ENCODE measurements at regions not wholly inside any gene's neighbourhood (a gene's known extent, or its start where the extent isn't known, plus 50 kb on each side); places are given as distances from the start of the nearest gene placed in this dataset.

DNA sequence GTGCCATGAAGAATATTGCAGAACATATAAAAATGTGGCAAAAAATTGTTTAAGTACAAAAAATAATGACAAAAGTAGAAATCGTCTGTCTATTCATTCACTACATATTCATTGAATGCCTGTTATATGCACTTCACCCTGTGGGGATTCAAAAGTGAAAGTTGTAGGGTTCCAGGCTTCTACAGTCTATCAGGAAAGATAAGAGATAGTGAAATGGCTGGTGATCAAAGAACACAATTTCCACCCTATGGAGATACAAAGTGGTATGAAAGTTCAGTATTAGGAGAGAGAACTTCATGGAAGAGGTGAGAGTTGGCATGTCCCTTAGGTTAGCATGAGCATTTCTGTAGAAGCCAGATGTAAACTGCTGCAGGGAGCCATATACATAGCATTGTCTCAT, 127.0 kb upstream of the PMFBP1 start:
- TF ChIP-seq, protein P1, sequence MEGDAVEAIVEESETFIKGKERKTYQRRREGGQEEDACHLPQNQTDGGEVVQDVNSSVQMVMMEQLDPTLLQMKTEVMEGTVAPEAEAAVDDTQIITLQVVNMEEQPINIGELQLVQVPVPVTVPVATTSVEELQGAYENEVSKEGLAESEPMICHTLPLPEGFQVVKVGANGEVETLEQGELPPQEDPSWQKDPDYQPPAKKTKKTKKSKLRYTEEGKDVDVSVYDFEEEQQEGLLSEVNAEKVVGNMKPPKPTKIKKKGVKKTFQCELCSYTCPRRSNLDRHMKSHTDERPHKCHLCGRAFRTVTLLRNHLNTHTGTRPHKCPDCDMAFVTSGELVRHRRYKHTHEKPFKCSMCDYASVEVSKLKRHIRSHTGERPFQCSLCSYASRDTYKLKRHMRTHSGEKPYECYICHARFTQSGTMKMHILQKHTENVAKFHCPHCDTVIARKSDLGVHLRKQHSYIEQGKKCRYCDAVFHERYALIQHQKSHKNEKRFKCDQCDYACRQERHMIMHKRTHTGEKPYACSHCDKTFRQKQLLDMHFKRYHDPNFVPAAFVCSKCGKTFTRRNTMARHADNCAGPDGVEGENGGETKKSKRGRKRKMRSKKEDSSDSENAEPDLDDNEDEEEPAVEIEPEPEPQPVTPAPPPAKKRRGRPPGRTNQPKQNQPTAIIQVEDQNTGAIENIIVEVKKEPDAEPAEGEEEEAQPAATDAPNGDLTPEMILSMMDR (tag by site-specific recombination; IDR thresholded peaks at IDR 0.05): no peak
- TF ChIP-seq KLF7 (tag by site-specific recombination; IDR thresholded peaks at IDR 0.05; ENCODE audit: borderline replicate concordance) (no peak), ZNF16 (tag by site-specific recombination; IDR thresholded peaks at IDR 0.05; ENCODE audit: low read depth) (no peak), IKZF3 (tag by site-specific recombination; IDR thresholded peaks at IDR 0.05) (no peak), ZNF530 (tag by site-specific recombination; IDR thresholded peaks at IDR 0.05; ENCODE audit: low read depth) (no peak)
- TF ChIP-seq, protein P2, sequence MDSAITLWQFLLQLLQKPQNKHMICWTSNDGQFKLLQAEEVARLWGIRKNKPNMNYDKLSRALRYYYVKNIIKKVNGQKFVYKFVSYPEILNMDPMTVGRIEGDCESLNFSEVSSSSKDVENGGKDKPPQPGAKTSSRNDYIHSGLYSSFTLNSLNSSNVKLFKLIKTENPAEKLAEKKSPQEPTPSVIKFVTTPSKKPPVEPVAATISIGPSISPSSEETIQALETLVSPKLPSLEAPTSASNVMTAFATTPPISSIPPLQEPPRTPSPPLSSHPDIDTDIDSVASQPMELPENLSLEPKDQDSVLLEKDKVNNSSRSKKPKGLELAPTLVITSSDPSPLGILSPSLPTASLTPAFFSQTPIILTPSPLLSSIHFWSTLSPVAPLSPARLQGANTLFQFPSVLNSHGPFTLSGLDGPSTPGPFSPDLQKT (IDR thresholded peaks at IDR 0.05; ENCODE audit: borderline replicate concordance, low read depth, low read length): no peak
- TF ChIP-seq, protein P3, sequence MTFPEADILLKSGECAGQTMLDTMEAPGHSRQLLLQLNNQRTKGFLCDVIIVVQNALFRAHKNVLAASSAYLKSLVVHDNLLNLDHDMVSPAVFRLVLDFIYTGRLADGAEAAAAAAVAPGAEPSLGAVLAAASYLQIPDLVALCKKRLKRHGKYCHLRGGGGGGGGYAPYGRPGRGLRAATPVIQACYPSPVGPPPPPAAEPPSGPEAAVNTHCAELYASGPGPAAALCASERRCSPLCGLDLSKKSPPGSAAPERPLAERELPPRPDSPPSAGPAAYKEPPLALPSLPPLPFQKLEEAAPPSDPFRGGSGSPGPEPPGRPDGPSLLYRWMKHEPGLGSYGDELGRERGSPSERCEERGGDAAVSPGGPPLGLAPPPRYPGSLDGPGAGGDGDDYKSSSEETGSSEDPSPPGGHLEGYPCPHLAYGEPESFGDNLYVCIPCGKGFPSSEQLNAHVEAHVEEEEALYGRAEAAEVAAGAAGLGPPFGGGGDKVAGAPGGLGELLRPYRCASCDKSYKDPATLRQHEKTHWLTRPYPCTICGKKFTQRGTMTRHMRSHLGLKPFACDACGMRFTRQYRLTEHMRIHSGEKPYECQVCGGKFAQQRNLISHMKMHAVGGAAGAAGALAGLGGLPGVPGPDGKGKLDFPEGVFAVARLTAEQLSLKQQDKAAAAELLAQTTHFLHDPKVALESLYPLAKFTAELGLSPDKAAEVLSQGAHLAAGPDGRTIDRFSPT (tag by site-specific recombination; IDR thresholded peaks at IDR 0.05): no peak
- TF ChIP-seq, protein P4, sequence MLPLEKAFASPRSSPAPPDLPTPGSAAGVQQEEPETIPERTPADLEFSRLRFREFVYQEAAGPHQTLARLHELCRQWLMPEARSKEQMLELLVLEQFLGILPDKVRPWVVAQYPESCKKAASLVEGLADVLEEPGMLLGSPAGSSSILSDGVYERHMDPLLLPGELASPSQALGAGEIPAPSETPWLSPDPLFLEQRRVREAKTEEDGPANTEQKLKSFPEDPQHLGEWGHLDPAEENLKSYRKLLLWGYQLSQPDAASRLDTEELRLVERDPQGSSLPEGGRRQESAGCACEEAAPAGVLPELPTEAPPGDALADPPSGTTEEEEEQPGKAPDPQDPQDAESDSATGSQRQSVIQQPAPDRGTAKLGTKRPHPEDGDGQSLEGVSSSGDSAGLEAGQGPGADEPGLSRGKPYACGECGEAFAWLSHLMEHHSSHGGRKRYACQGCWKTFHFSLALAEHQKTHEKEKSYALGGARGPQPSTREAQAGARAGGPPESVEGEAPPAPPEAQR (tag by site-specific recombination; IDR thresholded peaks at IDR 0.05): no peak
